ENCODE measurements at regions not wholly inside any gene's neighbourhood (a gene's known extent, or its start where the extent isn't known, plus 50 kb on each side); places are given as distances from the start of the nearest gene placed in this dataset.

GRCh38 chr9:129354498-129354897, 176.4 kb upstream of the IER5L start:
- TF ChIP-seq CTCF (IDR thresholded peaks at IDR 0.05; ENCODE audit: low read depth, low read length, missing input control) (no peak), SP1 (IDR thresholded peaks at IDR 0.05) (no peak), RAD21 (IDR thresholded peaks at IDR 0.05) (no peak), REST (IDR thresholded peaks at IDR 0.05) (no peak), TAF1 (conservative IDR thresholded peaks at IDR 0.05) (no peak)
